ENCODE measurements at regions not wholly inside any gene's neighbourhood (a gene's known extent, or its start where the extent isn't known, plus 50 kb on each side); places are given as distances from the start of the nearest gene placed in this dataset.

- TF ChIP-seq YY1 (tag by site-specific recombination; IDR thresholded peaks at IDR 0.05), result no peak
- TF ChIP-seq TCF7L2 (IDR thresholded peaks at IDR 0.05; ENCODE audit: borderline replicate concordance, low read depth, low read length), result no peak
- no peak for TF ChIP-seq ZNF274 (IDR thresholded peaks at IDR 0.05; ENCODE audit: low read length)
- no peak for TF ChIP-seq ZNF274 (tag by site-specific recombination; IDR thresholded peaks at IDR 0.05; ENCODE audit: borderline replicate concordance)
- no peak for TF ChIP-seq PRDM2 (tag by site-specific recombination; IDR thresholded peaks at IDR 0.05; ENCODE audit: borderline replicate concordance)
- TF ChIP-seq, protein P1, sequence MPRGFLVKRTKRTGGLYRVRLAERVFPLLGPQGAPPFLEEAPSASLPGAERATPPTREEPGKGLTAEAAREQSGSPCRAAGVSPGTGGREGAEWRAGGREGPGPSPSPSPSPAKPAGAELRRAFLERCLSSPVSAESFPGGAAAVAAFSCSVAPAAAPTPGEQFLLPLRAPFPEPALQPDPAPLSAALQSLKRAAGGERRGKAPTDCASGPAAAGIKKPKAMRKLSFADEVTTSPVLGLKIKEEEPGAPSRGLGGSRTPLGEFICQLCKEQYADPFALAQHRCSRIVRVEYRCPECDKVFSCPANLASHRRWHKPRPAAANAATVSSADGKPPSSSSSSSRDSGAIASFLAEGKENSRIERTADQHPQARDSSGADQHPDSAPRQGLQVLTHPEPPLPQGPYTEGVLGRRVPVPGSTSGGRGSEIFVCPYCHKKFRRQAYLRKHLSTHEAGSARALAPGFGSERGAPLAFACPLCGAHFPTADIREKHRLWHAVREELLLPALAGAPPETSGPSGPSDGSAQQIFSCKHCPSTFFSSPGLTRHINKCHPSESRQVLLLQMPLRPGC (tag by site-specific recombination; IDR thresholded peaks at IDR 0.05), result no peak
- no peak for TF ChIP-seq CTCF (tag by site-specific recombination; IDR thresholded peaks at IDR 0.05)
- no peak for TF ChIP-seq KLF10 (tag by site-specific recombination; IDR thresholded peaks at IDR 0.05)
- no peak for TF ChIP-seq ZNF830 (tag by site-specific recombination; IDR thresholded peaks at IDR 0.05; ENCODE audit: low read depth)
These were observed 174.5 kb upstream of the POC5 start for GRCh38 chr5:75891736-75892135.
